ENCODE measurements at regions not wholly inside any gene's neighbourhood (a gene's known extent, or its start where the extent isn't known, plus 50 kb on each side); places are given as distances from the start of the nearest gene placed in this dataset.

DNA sequence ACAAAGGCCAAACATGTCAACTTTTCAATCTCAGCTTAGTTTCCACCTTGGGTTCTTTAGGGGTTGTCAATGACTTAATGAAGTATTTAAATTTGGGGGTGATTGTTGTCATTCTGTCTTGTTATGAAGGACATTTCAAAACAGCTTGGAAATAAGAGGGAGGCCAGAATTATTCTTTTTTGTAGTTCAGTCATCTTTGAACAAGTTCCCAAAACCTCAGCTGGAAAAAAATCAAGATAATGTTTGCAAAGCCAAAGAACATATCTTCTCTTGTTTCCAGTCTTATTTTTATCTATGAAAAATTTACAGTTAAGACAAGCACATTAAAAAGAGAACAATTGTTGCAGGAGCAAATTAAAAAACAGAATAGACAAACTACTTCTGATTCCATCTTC is 612.8 kb downstream of the INSC start:
- no peak for DNase-seq (ENCODE audit: low spot score)

DNA sequence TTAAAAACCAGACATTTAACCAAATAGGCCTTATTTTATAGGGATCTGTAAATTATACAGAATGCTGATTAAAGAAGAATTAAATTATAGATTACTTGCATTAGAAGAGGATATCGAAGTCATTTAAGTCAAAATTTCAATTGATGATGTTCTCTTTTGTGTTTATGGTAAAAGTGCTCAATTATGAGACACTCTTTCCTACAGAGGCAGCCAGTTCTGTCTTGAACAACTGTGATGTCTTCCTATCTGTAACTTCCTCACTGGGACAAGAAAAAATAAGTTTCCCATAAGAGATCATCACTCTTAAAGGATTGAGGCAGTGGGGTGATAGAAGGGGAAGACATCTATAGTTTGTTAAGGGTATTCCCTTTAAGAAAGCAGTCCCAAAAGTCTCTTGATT is 613.5 kb downstream of the INSC start:
- DNase-seq (ENCODE audit: low spot score), result no peak

DNA sequence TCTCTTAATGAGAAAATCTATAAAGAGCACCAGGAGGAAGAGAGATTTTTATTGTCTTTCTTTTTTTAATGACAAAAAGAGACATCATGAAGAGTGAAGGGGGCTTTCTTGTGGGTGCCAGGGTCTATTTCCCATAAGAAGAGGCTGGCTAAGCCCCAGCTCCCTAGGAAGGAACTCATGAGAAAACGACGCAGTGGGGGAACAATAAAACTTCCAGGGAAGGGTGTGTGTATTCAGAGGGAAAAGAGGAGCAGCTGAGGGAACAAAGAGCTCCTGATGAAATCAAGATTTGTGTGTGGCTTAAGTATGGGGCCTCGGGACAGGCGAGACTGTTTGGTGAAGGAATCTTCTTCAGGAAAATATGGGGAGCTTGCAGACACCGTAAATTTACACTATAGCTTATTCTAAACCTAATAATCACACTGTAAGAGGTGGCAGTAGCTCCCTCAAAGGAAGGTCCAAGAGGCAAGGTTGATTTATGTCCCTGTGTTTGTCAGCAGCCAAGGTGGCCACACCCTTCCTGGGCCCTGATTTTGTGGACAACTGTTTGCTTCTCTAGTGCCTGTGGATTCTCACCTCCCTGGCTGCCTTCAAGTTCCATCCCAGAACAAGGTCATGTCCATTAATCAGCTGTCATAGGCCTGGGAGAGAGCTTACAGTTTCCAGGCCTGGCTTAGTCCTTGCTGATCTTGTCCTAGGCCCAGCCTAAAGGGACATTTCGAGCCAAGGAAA is 615.7 kb downstream of the INSC start:
- no peak for DNase-seq (ENCODE audit: low spot score)

DNA sequence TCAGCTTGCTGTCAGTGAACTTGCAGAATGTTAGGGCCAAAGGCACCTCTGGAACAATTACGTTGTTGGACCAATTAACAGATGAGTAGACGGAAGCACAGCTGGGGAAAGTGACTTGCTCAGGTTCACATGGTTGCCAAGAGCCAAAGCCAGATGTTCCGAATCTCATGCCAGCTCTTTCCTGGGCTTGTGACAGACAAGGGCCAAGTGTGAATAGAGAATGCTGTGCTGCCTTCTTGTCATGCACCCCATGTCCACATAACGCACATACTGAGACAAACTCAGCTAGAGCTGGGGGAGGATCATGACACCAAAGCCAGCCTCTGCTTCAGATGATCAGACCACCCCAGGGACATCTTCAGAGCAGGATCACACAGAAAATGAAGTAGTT is 616.3 kb downstream of the INSC start:
- DNase-seq (ENCODE audit: low spot score), result no peak

DNA sequence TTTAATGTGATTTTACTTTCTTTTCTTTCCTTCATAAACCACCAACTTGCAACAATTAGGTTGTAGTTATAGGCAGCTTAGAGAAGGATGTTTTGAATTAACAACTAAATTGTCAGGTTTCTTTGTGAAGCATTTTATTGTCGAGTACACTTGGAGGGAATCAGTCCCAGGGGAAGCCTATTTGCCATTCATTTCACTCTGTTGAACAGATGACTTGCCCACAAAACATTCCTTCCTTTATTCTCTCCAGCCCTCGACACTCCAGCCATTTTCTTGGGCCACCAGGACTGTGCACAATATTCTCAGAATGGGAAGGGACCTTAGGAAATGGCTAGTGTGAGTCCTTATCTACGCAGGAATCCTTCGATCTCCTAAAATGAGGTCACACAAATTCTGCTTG is 620.6 kb downstream of the SOX6 start:
- no peak for DNase-seq (ENCODE audit: low spot score)

DNA sequence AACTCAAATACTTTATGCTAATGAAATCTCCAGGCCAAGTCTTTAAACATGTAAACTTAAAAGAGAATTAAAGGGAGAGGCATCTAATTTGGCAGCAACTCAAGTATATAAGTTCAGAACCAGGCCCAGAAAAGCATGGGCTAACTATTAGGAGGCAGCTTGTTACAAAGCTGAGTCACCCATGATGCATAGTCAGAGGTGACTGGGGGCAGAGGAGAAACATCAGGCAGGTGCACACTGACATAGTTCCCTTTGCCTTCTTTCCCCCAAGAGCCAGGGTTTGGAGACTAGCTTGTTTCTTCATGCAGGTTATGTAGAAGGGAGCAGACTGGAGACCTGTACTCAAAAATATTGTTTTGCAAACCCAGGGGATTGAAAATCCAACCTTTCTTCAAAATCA is 619.0 kb downstream of the SOX6 start:
- no peak for DNase-seq (ENCODE audit: low spot score)

DNA sequence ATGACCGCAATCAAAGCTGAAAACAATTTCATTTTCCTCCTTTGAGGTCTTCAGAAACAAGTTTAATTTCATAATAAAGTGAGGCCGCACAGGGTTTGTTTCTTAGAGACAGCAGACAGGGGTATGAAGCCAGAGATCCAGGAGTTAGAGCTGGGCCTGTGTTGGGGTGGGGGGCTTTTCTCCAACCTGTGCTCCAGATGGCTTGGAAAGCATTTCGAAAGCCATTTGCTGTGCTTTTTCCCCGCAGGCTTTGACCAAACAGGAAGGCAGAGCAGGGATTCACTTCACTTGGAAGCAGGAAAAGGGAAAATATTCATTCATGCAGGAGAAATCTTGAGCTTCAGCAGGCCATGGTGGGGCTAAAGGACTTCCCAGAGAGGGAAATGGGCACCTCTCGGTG is 617.4 kb downstream of the SOX6 start:
- DNase-seq (ENCODE audit: low spot score), result no peak

DNA sequence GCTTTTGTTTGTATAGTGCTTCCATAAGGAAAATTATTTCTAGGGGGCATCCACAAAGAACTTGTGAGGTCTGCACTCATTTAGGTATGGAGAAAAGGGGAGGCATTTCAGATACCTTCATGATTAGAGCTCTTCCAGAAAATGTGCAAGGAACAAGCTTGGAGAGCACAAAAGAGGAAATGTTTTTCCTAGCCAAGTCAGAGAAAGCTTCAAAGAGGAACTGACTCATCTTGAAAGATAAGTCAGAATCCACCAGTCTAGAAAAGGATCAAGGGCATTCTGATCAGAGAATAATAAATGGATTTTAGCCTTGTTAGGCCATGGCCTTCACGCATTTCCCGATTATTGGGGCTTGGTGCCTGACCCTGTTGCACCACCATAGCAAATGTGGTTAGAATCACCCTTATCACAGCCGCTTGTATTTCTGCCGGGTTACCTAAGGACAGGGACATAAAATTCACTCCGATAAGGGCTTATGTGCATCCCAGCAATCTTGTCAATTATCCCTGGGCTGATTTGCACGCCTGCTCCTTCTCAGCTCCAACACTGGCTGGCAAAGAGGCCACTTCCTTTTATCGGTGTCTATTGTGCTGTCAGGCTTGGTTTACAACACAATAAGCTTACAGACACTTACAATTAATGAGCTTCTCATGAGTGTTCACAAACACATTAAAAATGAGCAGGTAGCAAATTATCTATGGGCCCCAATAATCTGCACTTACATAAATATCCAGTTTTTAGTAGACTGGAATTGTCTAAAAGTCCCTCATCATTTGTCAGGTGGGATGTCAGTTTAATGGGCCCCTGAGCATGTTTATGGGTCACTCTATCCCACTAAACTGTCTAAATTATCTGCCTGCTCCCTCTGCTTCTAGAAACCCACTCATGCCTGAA is 613.5 kb downstream of the SOX6 start:
- no peak for DNase-seq (ENCODE audit: low spot score)

DNA sequence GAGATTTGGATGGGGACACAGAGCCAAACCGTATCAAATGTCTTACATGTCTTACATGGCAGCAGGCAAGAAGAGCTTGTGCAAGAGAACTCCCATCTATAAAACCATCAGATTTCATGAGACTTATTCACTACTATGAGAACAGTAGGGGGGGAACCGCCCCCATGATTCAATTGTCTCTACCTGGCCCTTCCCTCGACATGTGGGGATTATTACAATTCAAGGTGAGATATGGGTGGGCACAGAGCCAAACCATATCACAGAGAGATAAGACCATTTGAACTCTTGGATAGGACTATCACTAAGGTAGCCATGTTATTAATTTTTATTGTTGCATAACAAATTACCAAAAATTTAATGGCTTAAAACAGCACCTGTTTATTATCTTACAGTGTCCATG is 611.7 kb downstream of the SOX6 start:
- DNase-seq (ENCODE audit: low spot score), result no peak

DNA sequence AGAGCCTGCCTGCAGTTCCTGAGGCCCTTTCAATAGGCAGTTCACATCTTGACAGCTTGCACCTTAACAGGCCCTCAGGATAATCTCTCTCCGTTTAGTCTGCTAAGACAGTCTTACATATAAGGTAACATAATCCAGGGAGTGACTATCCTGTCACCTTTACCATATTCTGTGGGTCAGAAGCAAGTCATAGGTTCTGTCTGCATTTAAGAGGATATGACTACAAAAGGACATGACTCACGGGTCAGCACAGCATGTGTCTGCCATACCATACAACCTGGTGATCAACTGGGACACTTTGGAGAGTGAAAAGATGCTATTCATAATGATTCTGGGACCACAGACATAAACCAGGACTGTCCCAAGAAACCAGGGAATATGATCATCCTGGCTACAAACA is 611.1 kb downstream of the SOX6 start:
- DNase-seq (ENCODE audit: low spot score), result no peak

DNA sequence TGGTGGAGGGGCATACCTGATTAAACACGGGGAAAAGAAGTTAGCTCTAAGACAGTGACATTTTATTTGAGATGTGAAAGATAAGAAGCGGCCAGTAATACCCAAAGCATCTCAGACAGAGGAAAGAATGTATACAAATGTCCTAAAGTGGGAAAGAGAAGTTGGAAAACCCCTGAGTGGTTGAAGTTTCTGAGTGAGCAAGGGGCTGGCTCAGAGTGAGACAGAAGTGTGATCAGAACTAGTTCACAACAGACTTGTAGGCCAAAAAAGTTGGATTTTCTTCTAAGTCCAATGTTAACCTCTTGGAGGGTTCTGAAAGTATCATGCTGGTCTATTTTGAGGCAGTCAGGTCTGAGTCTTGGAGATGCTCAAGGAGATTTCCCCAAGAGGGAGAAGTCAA is 608.7 kb downstream of the SOX6 start:
- DNase-seq (ENCODE audit: low spot score), result no peak

DNA sequence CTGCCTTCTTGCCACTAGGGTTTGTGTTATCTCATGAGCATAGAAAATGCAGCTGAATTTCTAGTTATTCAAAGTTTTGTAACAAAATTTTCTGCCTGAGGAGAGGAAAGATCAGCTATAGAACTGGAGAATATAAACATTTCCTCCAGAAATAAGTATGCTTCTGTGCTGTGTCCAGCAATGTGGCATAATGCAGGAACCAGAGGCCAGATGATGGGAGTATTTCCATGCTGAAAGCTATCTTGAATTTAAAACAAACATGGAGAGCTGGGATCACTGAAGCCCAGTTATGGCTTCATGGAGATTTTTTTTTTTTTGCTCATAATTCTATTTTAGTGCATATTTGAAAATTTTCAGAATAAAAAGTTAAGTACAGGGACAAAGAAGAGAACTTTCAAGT is 608.2 kb downstream of the SOX6 start:
- DNase-seq (ENCODE audit: low spot score), result no peak

DNA sequence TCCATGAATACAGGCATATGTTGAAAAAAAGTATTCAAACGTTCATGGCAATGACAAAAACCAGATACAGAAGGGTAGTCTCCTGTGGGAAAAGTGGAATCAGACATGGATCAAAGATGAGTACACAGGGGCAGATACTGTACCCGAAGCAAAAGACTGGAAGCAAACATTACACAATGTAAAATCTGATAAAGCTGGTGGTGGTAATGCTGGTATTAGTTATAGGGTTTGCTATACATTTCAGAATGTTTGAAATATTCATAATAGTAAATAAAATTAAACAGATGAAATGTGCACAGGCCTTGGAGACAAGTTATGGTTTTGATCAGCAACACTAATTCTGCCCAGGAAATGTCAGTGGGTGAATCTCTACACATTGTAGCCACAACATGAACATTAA is 607.6 kb downstream of the SOX6 start:
- DNase-seq (ENCODE audit: low spot score), result no peak

DNA sequence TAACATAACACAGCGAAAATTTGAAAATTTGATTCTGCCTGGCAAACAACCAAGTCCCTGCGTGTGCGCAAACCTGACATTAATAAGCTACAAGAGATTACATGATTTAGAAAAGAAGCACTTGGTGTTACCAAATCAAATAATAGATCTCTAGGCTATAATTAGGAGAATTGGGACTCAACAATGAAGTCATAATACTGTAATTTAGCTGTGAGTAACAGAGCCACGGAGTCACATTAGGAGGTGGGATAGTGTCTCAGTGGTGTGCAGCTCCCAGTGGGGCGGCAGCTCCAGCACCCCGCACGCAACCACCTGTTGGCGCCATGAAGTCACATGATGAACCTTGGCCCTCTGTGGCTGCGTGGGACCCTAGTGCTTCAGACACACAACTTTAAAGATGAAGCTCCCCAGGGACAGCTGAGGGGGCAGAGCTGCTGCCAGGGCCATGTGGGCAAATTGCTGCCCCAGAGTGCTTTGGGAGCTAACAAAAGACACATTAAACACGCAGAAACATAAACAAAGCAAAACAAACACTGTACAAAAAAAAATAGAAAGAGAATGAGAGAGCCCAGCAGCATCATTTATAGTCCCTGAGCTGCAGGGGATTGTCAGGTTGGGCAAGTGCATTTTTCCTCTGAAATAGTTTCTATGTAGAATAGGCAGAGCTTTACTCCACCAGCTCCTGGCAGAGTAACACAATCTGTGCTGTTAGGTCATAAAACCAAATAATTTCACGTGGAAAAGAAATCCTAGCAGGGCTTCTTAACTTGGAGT is 605.6 kb downstream of the SOX6 start:
- DNase-seq (ENCODE audit: low spot score), result no peak

DNA sequence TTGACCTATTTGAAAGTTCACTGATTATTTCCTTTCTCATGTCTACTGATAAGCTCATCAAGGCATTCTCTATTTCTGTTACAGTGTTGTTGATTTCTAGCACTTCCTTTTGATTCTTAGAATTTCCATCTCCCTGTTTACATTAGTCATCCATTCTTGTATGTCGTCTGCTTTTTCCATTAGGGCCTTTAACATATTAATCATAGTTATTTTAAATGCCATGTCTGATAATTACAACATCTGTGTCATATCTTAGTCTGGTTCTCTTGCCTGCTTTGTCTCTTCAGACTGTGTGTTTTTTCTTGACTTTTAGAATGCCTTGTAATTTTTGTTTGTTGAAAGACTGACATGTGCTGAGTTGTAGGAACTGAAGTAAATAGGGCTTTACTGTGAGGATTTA is 602.1 kb downstream of the SOX6 start:
- DNase-seq (ENCODE audit: low spot score), result no peak

DNA sequence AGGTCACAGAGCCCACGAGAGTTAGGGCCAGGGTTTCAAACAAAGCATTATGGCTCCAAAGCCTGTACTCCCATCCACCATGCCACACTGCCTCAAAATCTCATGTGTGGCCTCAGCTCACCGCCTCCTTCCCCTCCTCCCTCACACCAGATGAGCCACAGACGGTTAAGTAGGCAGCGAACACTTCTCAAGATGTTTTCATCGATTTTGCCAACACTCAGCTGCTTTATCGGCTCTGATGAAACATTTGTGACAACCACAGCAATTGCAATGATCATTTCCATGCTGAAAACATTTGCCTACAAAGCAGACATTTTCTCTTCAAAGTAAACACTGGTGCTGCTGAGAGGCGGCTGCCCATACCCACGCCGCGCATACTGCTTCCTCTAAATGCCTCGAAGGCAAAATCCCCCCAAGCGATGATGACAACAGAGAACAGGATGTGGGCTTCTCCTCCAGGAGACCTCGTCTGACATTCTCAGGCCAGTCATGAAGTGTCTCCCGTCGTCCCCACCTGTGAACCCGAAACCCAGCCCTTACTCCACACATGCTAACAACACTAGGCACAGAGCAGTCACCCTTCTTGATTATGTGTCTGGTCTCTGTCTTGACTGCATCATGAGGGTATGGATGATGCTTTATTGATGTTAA is 599.2 kb downstream of the SOX6 start:
- DNase-seq (ENCODE audit: low spot score), result no peak

DNA sequence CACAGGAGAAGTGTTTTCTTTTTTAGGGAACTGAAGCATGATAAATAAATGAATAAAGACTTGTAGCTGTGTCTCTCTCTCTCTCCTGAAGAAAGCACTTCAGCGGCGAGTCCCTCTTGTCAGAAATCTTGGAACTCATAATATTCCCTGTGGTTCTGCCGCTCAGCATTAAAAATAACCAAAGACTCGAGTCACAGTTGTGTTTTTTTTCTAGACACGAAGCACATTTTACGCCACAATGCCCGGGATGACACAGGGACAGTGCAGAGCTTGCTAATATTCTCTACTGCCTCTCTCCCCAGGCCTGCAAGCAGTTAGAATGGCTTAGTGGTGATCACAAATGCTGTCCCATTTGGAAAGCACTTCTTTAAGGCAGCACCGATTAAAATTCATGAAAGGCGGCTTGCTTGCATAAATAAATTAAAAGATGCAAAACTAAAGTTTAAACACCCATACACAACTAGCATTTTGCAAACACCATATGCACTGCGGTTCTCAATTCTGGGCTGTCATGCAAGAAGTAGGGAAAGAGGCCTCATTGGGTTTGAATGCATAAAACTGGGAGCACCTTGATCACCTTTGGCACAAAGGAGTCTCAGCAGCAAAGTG is 597.4 kb downstream of the SOX6 start:
- no peak for DNase-seq (ENCODE audit: low spot score)

DNA sequence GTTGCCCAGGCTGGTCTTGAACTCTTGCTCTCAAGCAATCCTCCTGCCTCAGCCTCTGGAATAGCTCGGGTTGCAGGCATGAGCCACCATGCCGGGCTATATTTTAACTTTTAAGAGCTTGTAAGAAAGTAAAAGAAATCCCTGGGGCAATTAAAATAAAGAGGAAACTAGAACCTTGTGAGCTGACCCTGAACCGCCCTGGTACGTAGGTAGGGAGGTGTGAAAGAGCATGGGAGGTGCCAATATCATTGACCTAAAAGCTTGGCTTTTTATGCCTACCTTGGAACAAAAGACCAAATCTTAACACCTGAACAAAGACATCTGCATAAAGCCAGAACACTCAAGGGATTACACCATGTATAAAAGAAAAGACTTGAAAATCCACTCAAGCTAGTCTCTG is 595.1 kb downstream of the SOX6 start:
- DNase-seq (ENCODE audit: low spot score), result no peak

DNA sequence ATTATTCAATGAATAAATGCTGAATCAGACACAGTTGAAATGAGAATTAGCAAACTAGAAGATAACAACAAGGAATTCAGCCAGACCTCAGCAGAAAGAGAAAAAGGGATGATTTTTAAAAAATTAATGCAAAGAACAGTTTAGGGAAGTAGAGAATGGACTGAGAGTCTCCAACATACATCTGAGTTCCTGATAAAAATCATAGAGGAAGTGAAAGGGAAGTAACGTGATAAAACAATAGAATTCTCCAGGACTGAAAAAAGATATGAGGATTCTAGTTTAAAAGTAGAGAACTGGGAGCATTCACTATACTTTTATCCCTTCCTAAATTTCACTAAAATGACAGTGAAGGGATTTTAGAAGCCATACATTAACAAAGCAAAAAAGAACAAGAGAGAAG is 592.0 kb downstream of the SOX6 start:
- no peak for DNase-seq (ENCODE audit: low spot score)

DNA sequence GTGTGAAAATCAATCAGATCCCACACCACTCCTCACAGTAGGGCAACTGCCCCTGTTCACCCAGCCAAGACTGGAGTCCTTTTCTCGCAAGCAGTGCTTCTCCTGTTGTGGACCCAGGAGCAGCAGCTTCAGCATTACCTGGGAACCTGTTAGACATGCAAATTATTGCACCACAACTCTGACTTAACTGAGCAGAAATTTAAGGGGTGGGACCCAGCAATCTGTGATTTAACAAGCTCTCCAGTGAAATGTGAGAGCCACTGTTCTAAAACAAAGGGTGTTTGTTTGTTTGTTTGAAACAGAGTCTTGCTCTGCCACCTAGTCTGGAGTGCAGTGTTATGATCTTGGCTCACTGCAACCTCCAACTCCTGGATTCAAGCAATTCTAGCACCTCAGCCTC is 591.4 kb downstream of the SOX6 start:
- no peak for DNase-seq (ENCODE audit: low spot score)

DNA sequence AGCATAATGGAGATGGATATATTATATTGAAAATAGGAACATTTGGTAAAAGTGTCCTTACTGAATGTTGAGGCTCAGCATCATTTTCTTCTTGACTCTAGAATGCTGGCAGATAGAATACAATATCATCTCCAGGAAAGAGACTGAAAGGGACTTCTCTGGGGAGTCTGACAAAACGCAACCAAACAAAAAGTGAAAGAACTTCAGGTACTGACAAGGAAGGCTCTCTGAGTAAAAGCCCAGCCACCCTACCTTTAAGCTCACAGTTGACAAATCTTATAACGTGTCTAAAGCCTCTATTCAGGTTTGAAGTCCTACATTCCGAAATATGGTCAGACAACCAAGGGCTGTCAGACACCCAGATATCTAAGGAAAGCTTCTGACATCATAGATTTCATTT is 590.8 kb downstream of the SOX6 start:
- no peak for DNase-seq (ENCODE audit: low spot score)

DNA sequence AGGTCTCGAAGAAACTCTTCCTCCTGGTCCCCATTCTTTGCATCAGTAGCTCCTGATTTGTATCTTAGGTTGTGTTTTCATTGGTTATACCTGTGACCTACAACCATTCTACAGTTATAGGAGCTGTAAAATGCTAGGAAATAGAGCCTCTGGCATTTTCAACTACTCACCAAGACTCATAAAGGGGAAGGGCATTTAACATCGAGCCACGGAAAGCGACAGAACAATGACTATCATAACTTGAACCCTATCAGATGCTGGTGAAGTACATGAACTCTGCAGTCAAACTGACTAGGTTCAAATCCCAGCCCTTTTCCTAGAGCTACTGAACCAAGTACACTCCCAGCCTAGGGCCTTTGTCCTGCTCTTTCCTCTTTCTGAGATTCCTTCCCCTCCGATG is 588.0 kb downstream of the SOX6 start:
- no peak for DNase-seq (ENCODE audit: low spot score)
